HCT116 (cell line): ENCODE measurements at regions not wholly inside any gene's neighbourhood (a gene's known extent, or its start where the extent isn't known, plus 50 kb on each side); places are given as distances from the start of the nearest gene placed in this dataset.

ENCODE experiments used
- ATAC-seq: fragments of 200-7000 bp; cut with Tn5 transposase; 2 replicates; pipeline ENCODE4 v1.9.1; 2020; ENCODE audit warnings: mild to moderate bottlenecking, moderate library complexity
- BruUV-seq: library from RNA; stranded (reverse); fragments of 400-500 nt; replicated peaks from 2 replicates; lab custom pipeline; 2021; lab: Mats Ljungman, UMichigan
- CTCF ChIA-PET: fragments of 300-600 bp; sonication (Branson Sonifier 250); formaldehyde crosslinking; loops from one replicate; lab custom pipeline; 2021; ENCODE audit warnings: antibody characterized with exemption; lab: Charles Lee
- POLR2A ChIA-PET: fragments of 300-600, 350-600 bp; sonication (Branson Sonifier 250); formaldehyde crosslinking; loops from one replicate; lab custom pipeline; 2021; ENCODE audit warnings: antibody characterized with exemption; lab: Charles Lee
- RAD21 ChIA-PET, 2 experiments: fragments of 300-600 bp; sonication (Branson Sonifier 250); formaldehyde crosslinking; loops; one replicate each; lab custom pipeline; 2023; ENCODE audit warnings: low total read pairs in 2 of 2; ENCODE audit not compliant: uncharacterized antibody in 2 of 2, unreplicated experiment in 2 of 2, low non-redundant PET in 1 of 2; lab: Charles Lee
- DNase-seq: peaks from one replicate; pipeline ENCODE4 v3.0.0-alpha.2; 2010; ENCODE audit warnings: low read depth, low spot score
- H2AFZ ChIP-seq: fragments of 200-600 bp; shearing (Covaris generic), sonication (generic); 2 replicates; pipeline ENCODE4 v1.6.1; 2017; ENCODE audit warnings: low read depth, mixed run types, mixed read lengths, antibody characterized with exemption, low read length; ENCODE audit not compliant: poor library complexity, severe bottlenecking
- H3K27ac ChIP-seq: 2 replicates; pipeline ENCODE4 v1.5.1; 2012; ENCODE audit warnings: low read depth, low read length
- H3K27me3 ChIP-seq: fragments of 200-600 bp; sonication (generic); 2 replicates; pipeline ENCODE4 v1.6.1; 2016; ENCODE audit warnings: mixed run types, low read length, mixed read lengths; ENCODE audit not compliant: insufficient read depth
- H3K36me3 ChIP-seq, 2 experiments: fragments of 200-500 bp in 1 of 2; fragments of 200-600 bp in 1 of 2; sonication (Bioruptor generic) in 1 of 2; sonication (generic) in 1 of 2; 2 replicates each; pipeline versions ENCODE4 v1.5.1 to v1.6.1; 2014 to 2016; ENCODE audit warnings: low read length in 2 of 2, inconsistent platforms in 1 of 2, mixed read lengths in 1 of 2, mixed run types in 1 of 2; ENCODE audit not compliant: insufficient read depth in 2 of 2, control insufficient read depth in 1 of 2
- H3K4me1 ChIP-seq, 2 experiments: fragments of 200-600 bp in 1 of 2; sonication (generic) in 1 of 2; 2 replicates each; pipeline versions ENCODE4 v1.5.1 to v1.6.1; 2012 to 2017; ENCODE audit warnings: low read length in 2 of 2, inconsistent platforms in 1 of 2, mild to moderate bottlenecking in 1 of 2, mixed read lengths in 1 of 2, mixed run types in 1 of 2, moderate library complexity in 1 of 2; ENCODE audit not compliant: insufficient read depth in 2 of 2, control insufficient read depth in 1 of 2
- H3K4me2 ChIP-seq: fragments of 200-600 bp; sonication (generic); 2 replicates; pipeline ENCODE4 v1.6.1; 2017; ENCODE audit warnings: mixed run types, low read length, mixed read lengths
- H3K4me3 ChIP-seq, 2 experiments: fragments of 200-600 bp in 1 of 2; sonication (generic) in 1 of 2; replicated peaks in 1 of 2; 2 replicates each; pipeline ENCODE4 v1.5.1; 2011 to 2016; ENCODE audit warnings: low read length in 2 of 2, control low read depth in 1 of 2, low read depth in 1 of 2, mild to moderate bottlenecking in 1 of 2, mixed read lengths in 1 of 2, mixed run types in 1 of 2
- H3K79me2 ChIP-seq: fragments of 200-600 bp; sonication (generic); 2 replicates; pipeline ENCODE4 v1.6.1; 2017; ENCODE audit warnings: mild to moderate bottlenecking, mixed run types, low read length, moderate library complexity, mixed read lengths; ENCODE audit not compliant: insufficient read depth
- H3K9ac ChIP-seq: fragments of 200-600 bp; sonication (generic); 2 replicates; pipeline ENCODE4 v1.6.1; 2016; ENCODE audit warnings: low read length, mixed read lengths
- H3K9me2 ChIP-seq: fragments of 200-600 bp; sonication (generic), shearing (Covaris generic); 2 replicates; pipeline ENCODE4 v1.6.1; 2017; ENCODE audit warnings: mixed run types, mild to moderate bottlenecking, moderate library complexity; ENCODE audit not compliant: insufficient read depth
- H3K9me3 ChIP-seq, 2 experiments: fragments of 200-500 bp in 1 of 2; fragments of 200-600 bp in 1 of 2; sonication (Bioruptor generic) in 1 of 2; sonication (generic) in 1 of 2; 2 replicates each; pipeline ENCODE4 v1.6.1; 2014 to 2017; ENCODE audit warnings: low read length in 2 of 2, mixed read lengths in 2 of 2, inconsistent platforms in 1 of 2, low read depth in 1 of 2, mild to moderate bottlenecking in 1 of 2, mixed run types in 1 of 2, moderate library complexity in 1 of 2; ENCODE audit not compliant: control insufficient read depth in 1 of 2, insufficient read depth in 1 of 2
- H4K20me1 ChIP-seq: fragments of 200-600 bp; sonication (generic), shearing (Covaris generic); 2 replicates; pipeline ENCODE4 v1.6.1; 2017; ENCODE audit warnings: mixed run types, mild to moderate bottlenecking, moderate library complexity; ENCODE audit not compliant: insufficient read depth
- ATF3 ChIP-seq: IDR thresholded peaks from 2 replicates; pipeline ENCODE4 v1.6.1; 2012
- CEBPB ChIP-seq: IDR thresholded peaks from 2 replicates; pipeline ENCODE4 v1.6.1; 2012; ENCODE audit warnings: low read depth
- CTCF ChIP-seq, 3 experiments: fragments of 200-600 bp in 1 of 3; sonication (generic) in 1 of 3; IDR thresholded peaks in 2 of 3; conservative IDR thresholded peaks in 1 of 3; 2 replicates each; pipeline ENCODE4 v1.5.1; 2012 to 2017; ENCODE audit warnings: low read depth in 2 of 3, low read length in 2 of 3, antibody characterized with exemption in 1 of 3, borderline replicate concordance in 1 of 3, control low read depth in 1 of 3, mild to moderate bottlenecking in 1 of 3, mixed read lengths in 1 of 3, mixed run types in 1 of 3, moderate library complexity in 1 of 3; ENCODE audit not compliant: insufficient read depth in 1 of 3
- EZH2phosphoT487 ChIP-seq: fragments of 200-600 bp; IDR thresholded peaks from 2 replicates; pipeline ENCODE4 v1.6.1; 2018; ENCODE audit warnings: antibody characterized with exemption, borderline replicate concordance
- POLR2AphosphoS5 ChIP-seq: IDR thresholded peaks from 2 replicates; pipeline ENCODE4 v1.6.1; 2011; ENCODE audit warnings: mild to moderate bottlenecking, low read depth, low read length, moderate library complexity
- SIN3A ChIP-seq: IDR thresholded peaks from 2 replicates; pipeline ENCODE4 v1.6.1; 2012; ENCODE audit warnings: low read depth
- SP1 ChIP-seq: IDR thresholded peaks from 2 replicates; pipeline ENCODE4 v1.6.1; 2012; ENCODE audit warnings: low read depth
- SRF ChIP-seq: IDR thresholded peaks from 2 replicates; pipeline ENCODE4 v1.6.1; 2012; ENCODE audit warnings: low read depth
- YY1 ChIP-seq: IDR thresholded peaks from 2 replicates; pipeline ENCODE4 v1.6.1; 2011; ENCODE audit warnings: low read length, low read depth, moderate library complexity, mild to moderate bottlenecking; ENCODE audit not compliant: insufficient replicate concordance; ENCODE audit errors: extremely low read depth
- ZBTB33 ChIP-seq: IDR thresholded peaks from 2 replicates; pipeline ENCODE4 v1.6.1; 2011; ENCODE audit warnings: mild to moderate bottlenecking, low read length, moderate library complexity; ENCODE audit not compliant: insufficient replicate concordance; ENCODE audit errors: extremely low read depth
- intact Hi-C: fragments of 100-400 bp; cut with micrococcal nuclease; formaldehyde crosslinking; loops from 2 replicates; pipeline ENCODE4 v1.10.0; 2022

GRCh38 chr2:78521938-78522337 is 503.6 kb upstream of the REG3G start:
- CTCF ChIA-PET, result no interaction called here
- no peak overlapping the region for H2AFZ ChIP-seq
- H3K4me3 ChIP-seq, result no peak overlapping the region
- H3K9me3 ChIP-seq, result peaks cover 7 to 16% of the 10 kb centered on the region in 2 experiments; a peak in 2 of 4 replicates
- ATAC-seq, result no peak
- no peaks in the 10 kb centered on the region for H3K36me3 ChIP-seq
- H3K9ac ChIP-seq, result no peak overlapping the region
- RAD21 ChIA-PET, result no interaction called here
- POLR2A ChIA-PET, result no interaction called here
- no peak overlapping the region for H3K27ac ChIP-seq
- H3K9me2 ChIP-seq, result no peaks in the 10 kb centered on the region
- H3K4me1 ChIP-seq, result no peaks in the 10 kb centered on the region
- no TSS peak for BruUV-seq
- no peaks in the 10 kb centered on the region for H4K20me1 ChIP-seq
- TF ChIP-seq SP1, result no peak
- TF ChIP-seq ATF3, result no peak
- no peak for TF ChIP-seq SRF
- no peak for TF ChIP-seq CTCF (IDR thresholded peaks at IDR 0.05 in 2 of 3, conservative IDR thresholded peaks at IDR 0.05 in 1 of 3; ENCODE audit: borderline replicate concordance in 1 of 3, insufficient read depth in 1 of 3, low read depth in 2 of 3, low read length in 2 of 3)
- no peak for TF ChIP-seq POLR2AphosphoS5
- TF ChIP-seq CEBPB, result no peak
- no peak for TF ChIP-seq ZBTB33
- TF ChIP-seq YY1, result no peak
- TF ChIP-seq EZH2phosphoT487, result no peak
- no peak for TF ChIP-seq SIN3A
- TF ChIP-seq, all 23 proteins: peak for 0
- no peak overlapping the region for H3K4me2 ChIP-seq
- no peaks in the 10 kb centered on the region for H3K79me2 ChIP-seq
- no peaks in the 10 kb centered on the region for H3K27me3 ChIP-seq
- intact Hi-C loops, result no loop called here
- DNase-seq, result no peak
